ENCODE measurements at regions not wholly inside any gene's neighbourhood (a gene's known extent, or its start where the extent isn't known, plus 50 kb on each side); places are given as distances from the start of the nearest gene placed in this dataset.

- intact Hi-C loops (cut with micrococcal nuclease) (no loop called here), dilution Hi-C loops (cut with MboI; ENCODE audit: extremely low pct_ligation_motif_present, low sequenced_read_pairs) (no loop called here)
- H3K27me3 ChIP-seq (ENCODE audit: control insufficient read depth in 2 of 2, insufficient read depth in 2 of 2, low read length in 2 of 2): peaks cover 6 to 11% of the 10 kb centered on the region in 2 experiments
- FAIRE-seq (no peak), DNase-seq (ENCODE audit: low read depth, low spot score) (no peak)
- no peaks in the 10 kb centered on the region for H3K4me1 ChIP-seq (ENCODE audit: control insufficient read depth, extremely low read depth, insufficient read depth, low read length)
- H3K4me2 ChIP-seq (ENCODE audit: insufficient read depth, low read length): no peak overlapping the region
- no TSS peak for BruUV-seq (replicated peaks)
- no peak overlapping the region for H2AFZ ChIP-seq (ENCODE audit: low read depth, low read length)
- no peaks in the 10 kb centered on the region for H3K79me2 ChIP-seq (ENCODE audit: control insufficient read depth, insufficient read depth, low read length)
- no peaks in the 10 kb centered on the region for H3K36me3 ChIP-seq (ENCODE audit: control insufficient read depth in 2 of 2, extremely low read depth in 1 of 2, insufficient read depth in 2 of 2, low read length in 2 of 2)
- no peaks in the 10 kb centered on the region for H3K9me3 ChIP-seq (replicated peaks; ENCODE audit: control insufficient read depth, insufficient read depth, low read length)
- no peak overlapping the region for H3K27ac ChIP-seq (ENCODE audit: insufficient read depth, low read depth, low read length)
- TF ChIP-seq EZH2 (IDR thresholded peaks at IDR 0.05; ENCODE audit: borderline replicate concordance, low read depth, low read length, severe bottlenecking): no peak
- no peak for TF ChIP-seq POLR2AphosphoS5 (IDR thresholded peaks at IDR 0.05; ENCODE audit: insufficient read depth, low read depth, low read length)
- TF ChIP-seq GATA2 (IDR thresholded peaks at IDR 0.05; ENCODE audit: insufficient read depth, insufficient read length, low read depth, low read length): no peak
- TF ChIP-seq CTCF (IDR thresholded peaks at IDR 0.05; ENCODE audit: extremely low read depth in 1 of 2, insufficient read depth in 1 of 2, low read depth in 1 of 2, low read length in 2 of 2): no peak
- no peak for TF ChIP-seq JUN (IDR thresholded peaks at IDR 0.05; ENCODE audit: borderline replicate concordance, insufficient read depth, insufficient read length, low read depth)
- no peak for TF ChIP-seq POLR2A (IDR thresholded peaks at IDR 0.05; ENCODE audit: low read depth, low read length)
- no peak for TF ChIP-seq FOS (IDR thresholded peaks at IDR 0.05; ENCODE audit: borderline replicate concordance, insufficient read depth, low read length)
- TF ChIP-seq MAX (IDR thresholded peaks at IDR 0.05; ENCODE audit: insufficient read depth, insufficient read length): no peak
- no peak for TF ChIP-seq MYC (IDR thresholded peaks at IDR 0.05; ENCODE audit: low read depth, low read length)
- CTCF ChIA-PET: interaction anchor here (0.7 to 1.9 kb wide), 2 partner anchors 16 to 56 kb away, joined by 3 to 7 read pairs; no protein-coding TSS in a partner anchor
- no peaks in the 10 kb centered on the region for H4K20me1 ChIP-seq (replicated peaks; ENCODE audit: control insufficient read depth, extremely low read depth, insufficient read depth, low read length)
- no peaks in the 10 kb centered on the region for H3K9me1 ChIP-seq (replicated peaks; ENCODE audit: control insufficient read depth, extremely low read depth, insufficient read depth, low read length)
- POLR2A ChIA-PET: no interaction called here
- H3K4me3 ChIP-seq (replicated peaks in 1 of 3; ENCODE audit: insufficient read depth in 1 of 3, low read depth in 1 of 3, low read length in 3 of 3): no peak overlapping the region
- H3K9ac ChIP-seq (replicated peaks; ENCODE audit: extremely low read depth, insufficient read depth, low read length): no peak overlapping the region
Measured at GRCh38 chr7:149686011-149686410, 87.4 kb downstream of the ZNF467 start.
